ENCODE measurements at regions not wholly inside any gene's neighbourhood (a gene's known extent, or its start where the extent isn't known, plus 50 kb on each side); places are given as distances from the start of the nearest gene placed in this dataset.

DNA sequence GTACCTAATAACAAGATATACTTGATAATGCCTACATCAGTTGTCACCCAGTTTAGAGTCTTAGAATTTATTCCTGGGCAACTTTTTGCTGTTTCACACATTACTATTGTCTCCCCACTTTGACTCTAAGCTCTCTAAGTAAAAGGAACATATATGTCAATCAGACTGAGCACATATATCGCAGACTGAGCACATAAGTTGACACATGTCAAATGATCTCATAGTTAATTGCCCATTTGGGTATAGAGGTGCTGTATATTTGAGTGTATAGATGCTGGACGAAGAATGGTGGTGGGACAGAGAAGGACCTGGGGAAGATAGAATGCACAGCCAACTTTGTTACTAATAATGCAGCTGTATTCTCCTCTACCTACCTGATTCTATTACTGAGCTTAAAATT lies 746.0 kb upstream of the CDH2 start:
- no peak for ATAC-seq
- H3K36me3 ChIP-seq: no peaks in the 10 kb centered on the region
- no peaks in the 10 kb centered on the region for H3K4me1 ChIP-seq
- H3K4me3 ChIP-seq: no peak overlapping the region
- TF ChIP-seq, protein P1, sequence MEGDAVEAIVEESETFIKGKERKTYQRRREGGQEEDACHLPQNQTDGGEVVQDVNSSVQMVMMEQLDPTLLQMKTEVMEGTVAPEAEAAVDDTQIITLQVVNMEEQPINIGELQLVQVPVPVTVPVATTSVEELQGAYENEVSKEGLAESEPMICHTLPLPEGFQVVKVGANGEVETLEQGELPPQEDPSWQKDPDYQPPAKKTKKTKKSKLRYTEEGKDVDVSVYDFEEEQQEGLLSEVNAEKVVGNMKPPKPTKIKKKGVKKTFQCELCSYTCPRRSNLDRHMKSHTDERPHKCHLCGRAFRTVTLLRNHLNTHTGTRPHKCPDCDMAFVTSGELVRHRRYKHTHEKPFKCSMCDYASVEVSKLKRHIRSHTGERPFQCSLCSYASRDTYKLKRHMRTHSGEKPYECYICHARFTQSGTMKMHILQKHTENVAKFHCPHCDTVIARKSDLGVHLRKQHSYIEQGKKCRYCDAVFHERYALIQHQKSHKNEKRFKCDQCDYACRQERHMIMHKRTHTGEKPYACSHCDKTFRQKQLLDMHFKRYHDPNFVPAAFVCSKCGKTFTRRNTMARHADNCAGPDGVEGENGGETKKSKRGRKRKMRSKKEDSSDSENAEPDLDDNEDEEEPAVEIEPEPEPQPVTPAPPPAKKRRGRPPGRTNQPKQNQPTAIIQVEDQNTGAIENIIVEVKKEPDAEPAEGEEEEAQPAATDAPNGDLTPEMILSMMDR (IDR thresholded peaks at IDR 0.05): no peak
- intact Hi-C loops (cut with DNase I): no loop called here
- no peak for DNase-seq
- H3K9me3 ChIP-seq: no peaks in the 10 kb centered on the region
- no peak overlapping the region for H3K27ac ChIP-seq
- H3K27me3 ChIP-seq: no peaks in the 10 kb centered on the region

DNA sequence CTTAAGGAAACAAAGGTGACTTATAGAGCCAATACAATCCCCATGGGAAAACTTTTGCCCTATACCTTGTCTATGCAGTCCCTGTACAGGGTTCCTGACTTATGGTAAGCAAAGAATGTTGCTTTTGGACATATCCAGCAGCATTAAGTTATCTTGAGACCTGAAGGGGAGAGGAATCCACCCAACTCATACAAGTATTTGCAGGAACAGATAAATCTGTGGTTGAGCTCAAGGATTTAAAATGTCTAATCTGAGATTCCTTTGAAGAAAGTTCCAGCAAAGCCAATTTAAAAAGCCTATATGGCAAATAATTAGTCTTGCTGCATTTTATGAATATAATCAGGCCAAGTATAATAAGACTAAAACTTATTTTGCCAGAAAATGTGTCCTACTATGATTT lies 739.5 kb upstream of the CDH2 start:
- Histone ChIP-seq H3K4me1 (no peaks in the 10 kb centered on the region), H3K27ac (no peak overlapping the region), H3K4me3 (no peak overlapping the region), H3K27me3 (no peaks in the 10 kb centered on the region), H3K36me3 (no peaks in the 10 kb centered on the region), H3K9me3 (no peaks in the 10 kb centered on the region)
- TF ChIP-seq, protein P1 (IDR thresholded peaks at IDR 0.05): no peak
- intact Hi-C loops (cut with DNase I): no loop called here
- ATAC-seq: no peak
- no peak for DNase-seq

DNA sequence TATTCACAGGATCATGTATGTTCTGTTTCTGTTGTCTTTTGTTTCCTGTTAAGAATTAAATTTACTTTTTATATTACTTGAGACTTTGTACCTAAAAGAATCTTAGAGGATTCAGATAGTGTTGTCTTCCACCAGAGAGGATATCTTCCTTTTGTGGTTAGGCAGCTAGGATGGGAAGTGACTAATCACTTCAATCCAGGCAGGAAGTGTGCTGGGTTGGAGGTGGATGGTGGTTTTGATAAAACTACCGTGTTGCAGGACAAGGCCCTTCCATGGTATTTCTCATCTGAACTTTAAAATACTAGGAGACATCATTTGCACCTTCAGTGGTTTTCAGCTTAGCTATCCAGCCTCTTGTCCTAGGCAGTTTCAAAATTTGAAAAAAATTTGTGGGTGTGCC lies 728.6 kb upstream of the CDH2 start:
- DNase-seq (no peak), ATAC-seq (no peak)
- TF ChIP-seq, protein P1 (IDR thresholded peaks at IDR 0.05): no peak
- Histone ChIP-seq H3K4me1 (no peaks in the 10 kb centered on the region), H3K36me3 (no peaks in the 10 kb centered on the region), H3K4me3 (no peak overlapping the region), H3K27me3 (no peaks in the 10 kb centered on the region), H3K27ac (no peak overlapping the region), H3K9me3 (no peaks in the 10 kb centered on the region)
- intact Hi-C loops (cut with DNase I): no loop called here

DNA sequence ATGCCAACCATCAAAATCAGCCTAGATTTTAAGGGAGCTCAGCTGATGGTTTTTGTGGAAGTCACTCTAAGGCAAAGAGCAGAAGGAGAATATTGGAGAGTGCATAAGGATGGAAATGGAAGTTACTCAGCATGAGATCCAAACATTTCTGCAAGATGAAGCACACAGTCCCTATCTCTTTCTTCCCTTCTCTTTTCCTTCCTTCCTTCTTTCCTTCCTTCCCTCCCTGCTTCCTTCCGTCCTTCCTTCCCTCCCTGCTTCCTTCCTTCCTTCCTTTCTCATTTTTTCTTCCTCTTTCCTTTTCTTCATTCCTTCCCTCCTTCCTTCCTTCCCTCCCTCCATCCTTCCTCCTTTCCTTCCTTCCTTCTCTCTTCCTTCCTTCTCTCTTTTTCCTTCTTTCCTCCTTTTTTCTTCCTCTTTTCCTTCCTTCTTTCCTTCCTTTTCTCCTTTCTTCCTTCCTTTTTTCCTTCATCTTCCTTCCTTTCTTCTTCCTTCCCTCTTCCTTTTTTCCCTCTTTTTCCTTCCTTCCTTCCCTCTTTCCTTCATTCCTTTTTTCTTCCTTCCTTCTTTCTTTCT lies 727.9 kb upstream of the CDH2 start:
- Histone ChIP-seq H3K27ac (no peak overlapping the region), H3K36me3 (no peaks in the 10 kb centered on the region), H3K4me1 (no peaks in the 10 kb centered on the region), H3K9me3 (no peaks in the 10 kb centered on the region), H3K27me3 (no peaks in the 10 kb centered on the region), H3K4me3 (no peak overlapping the region)
- no peak for DNase-seq
- ATAC-seq: no peak
- intact Hi-C loops (cut with DNase I): no loop called here
- TF ChIP-seq, protein P1 (IDR thresholded peaks at IDR 0.05): no peak

DNA sequence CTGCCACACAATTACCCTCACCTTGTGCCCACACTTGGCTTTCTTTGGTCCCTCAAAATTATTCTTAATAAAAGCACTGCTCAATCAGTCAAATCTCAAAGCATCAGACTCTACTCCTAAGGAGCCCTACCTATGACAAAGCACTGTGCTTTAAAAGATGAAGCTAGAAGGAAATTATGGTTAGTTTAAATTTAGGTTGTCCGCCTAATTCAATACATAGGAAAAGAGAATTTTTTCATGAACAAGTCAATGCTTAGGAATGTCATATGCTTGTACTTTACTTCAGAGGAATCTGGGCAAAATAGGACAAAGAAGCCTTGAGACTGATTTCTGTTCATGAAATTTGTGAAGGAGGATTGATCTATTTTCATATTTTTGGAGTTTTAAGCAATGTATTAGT lies 726.4 kb upstream of the CDH2 start:
- H3K9me3 ChIP-seq: no peaks in the 10 kb centered on the region
- intact Hi-C loops (cut with DNase I): no loop called here
- ATAC-seq: no peak

More for the DNA sequence above, 726.4 kb upstream of the CDH2 start:
- Histone ChIP-seq H3K36me3 (no peaks in the 10 kb centered on the region), H3K4me3 (no peak overlapping the region), H3K27ac (no peak overlapping the region), H3K4me1 (no peaks in the 10 kb centered on the region), H3K27me3 (no peaks in the 10 kb centered on the region)
- DNase-seq: no peak
- TF ChIP-seq, protein P1 (IDR thresholded peaks at IDR 0.05): no peak

Data from upper lobe of right lung (tissue), 1 donor.